Sciatic nerve (tissue), 2 donors: ENCODE measurements at regions not wholly inside any gene's neighbourhood (a gene's known extent, or its start where the extent isn't known, plus 50 kb on each side); places are given as distances from the start of the nearest gene placed in this dataset.
"Not testable (repeated sequence)": the region's sequence is repeated elsewhere in the genome, so short reads cannot be mapped to it uniquely, and the experiment has no call there.

Experiments used
- ATAC-seq: fragments of 200-7000 bp; cut with Tn5 transposase; one replicate; pipeline ENCODE4 v1.9.1; 2020; ENCODE audit warnings: mild to moderate bottlenecking, moderate library complexity
- DNase-seq: peaks from one replicate; pipeline ENCODE4 v3.0.0-alpha.2; 2020; ENCODE audit warnings: low spot score
- intact Hi-C: fragments of 100-400 bp; cut with DNase I; formaldehyde crosslinking; loops from one replicate; pipeline ENCODE4 v1.14.2; 2022
- donor health status: DM: no; HTN: no; CAD: no.
- donor health status: DM: no; HTN: no; CAD: no.

DNA sequence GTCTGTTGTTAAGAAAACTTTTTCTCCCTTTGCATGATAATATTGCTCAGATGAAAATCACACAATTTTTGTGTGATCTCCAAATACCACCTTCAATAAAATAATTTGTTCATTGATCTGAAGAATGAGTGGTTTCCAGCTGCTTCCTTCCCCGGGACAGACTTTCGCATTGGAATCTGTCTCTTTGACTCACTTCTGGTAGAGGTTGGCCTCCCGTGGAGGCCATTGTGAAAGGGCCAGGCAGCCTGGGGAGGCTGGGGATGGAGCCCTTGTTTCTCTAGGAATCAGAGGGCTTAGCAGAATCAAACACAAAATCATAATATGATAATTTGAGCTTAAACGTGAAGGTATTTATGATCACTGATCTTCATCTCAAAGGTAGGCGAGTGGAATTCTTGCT, 135.0 kb upstream of the ZNF536 start:
- intact Hi-C loops: no loop called here
- DNase-seq (no peak), ATAC-seq (no peak)

DNA sequence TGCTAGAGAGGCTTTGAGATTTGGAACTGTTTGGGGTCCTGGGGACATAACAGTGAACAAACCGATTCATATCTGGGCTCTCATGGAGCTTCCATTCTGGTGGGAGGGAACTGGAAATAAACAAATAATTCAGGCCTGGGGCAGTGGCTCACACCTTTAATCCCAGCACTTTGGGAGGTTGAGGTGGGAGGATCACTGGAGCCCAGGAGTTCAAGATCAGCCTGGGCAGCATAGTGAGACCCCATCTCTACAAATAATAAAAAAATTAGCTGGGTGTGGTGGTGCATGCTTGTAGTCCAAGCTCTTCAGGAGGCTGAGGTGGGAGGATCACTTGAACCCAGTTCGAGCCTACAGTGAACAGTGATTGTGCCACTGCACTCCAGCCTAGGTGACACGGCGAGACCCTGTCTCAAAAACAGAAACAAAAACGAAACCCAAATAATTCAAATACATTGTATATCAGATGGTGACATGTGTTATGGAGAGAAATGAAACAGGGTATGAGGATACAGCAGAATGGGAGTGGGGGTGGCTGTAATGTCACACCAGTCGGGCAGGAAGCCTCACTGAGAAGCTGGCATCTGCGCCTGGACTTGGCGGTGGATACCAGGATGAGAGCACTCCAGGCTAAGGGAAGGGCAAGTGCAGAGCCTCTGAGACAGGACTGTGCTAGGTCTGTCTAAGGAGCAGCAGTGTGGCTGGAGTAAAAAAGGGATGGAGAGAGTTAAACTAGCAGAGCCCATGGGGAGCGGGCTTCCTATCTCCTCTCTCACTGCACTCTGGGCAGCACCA, 131.1 kb upstream of the ZNF536 start:
- ATAC-seq (no peak), DNase-seq (no peak)
- intact Hi-C loops: no loop called here

DNA sequence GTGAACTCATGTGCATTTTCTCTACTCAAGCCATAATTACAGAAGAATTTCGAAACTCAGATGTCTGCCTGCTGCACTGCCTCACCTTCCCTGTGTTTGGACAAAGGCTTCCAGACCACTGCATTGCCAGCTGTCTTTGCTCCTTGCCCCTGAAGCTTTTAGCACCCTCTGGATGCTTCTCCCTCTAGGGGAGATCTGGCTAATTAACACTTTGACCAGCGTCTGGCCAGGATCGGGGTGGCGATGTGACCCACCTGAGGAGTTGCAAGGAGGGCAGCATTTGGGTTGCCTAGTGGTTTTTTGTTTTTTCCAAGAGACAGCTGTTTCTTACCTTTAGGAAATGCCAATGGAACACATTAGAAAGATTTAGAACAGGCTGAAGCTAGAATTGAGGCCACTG, 127.7 kb upstream of the ZNF536 start:
- DNase-seq (no peak), ATAC-seq (no peak)
- intact Hi-C loops: no loop called here

DNA sequence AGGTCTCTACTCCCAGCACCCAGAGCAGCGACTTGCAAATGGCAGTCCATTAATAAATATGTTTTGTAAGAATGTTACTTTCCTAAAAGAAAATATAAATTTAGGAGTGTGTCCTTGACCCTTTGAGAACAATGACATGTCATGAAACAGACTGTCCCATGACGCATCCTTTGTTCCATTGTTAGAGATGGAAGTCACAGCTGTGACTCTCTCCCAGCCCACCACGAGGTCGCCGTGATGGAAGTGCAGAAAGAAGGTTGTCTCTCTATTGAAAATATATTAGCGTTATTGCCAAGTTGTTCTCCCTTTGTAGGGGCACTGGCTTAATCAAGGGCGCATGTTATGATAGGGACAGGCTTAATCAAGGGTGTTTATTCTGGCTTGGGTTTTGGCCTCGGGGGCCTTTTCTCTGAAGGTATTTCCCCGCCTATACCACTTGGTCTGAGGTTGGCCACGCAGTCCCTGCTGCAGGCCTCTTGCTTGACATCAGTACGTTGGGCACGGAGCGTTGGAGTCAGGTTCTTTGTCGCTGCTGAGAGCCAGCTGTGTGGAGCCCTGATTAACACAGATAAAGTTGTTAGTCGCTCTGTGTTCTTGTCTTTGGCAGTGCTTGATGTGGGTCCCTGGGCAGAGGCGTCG, 126.7 kb upstream of the ZNF536 start:
- ATAC-seq: no peak
- intact Hi-C loops: no loop called here

DNA sequence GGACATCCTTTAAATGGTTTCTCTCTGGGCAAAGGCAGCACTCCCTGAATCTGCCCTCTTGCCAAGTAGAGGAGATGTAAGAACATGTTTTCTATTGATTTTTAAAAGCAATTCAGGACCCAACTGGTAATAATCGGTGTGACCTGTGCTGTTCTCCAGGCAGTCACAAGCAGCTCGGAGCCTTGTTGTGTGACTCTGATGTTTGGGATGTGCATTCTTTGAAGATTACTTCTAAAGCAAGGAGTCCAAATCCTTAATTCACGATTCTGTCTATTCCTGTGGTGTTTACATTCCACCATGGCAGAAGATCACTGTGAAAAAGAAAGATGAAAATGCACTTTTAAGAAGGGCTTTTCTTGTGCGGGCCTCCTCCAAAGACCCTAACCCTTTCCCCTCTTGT, 122.3 kb upstream of the ZNF536 start:
- DNase-seq: no peak
- ATAC-seq: no peak
- intact Hi-C loops: no loop called here

More for the DNA sequence above, 126.7 kb upstream of the ZNF536 start:
- DNase-seq: no peak

DNA sequence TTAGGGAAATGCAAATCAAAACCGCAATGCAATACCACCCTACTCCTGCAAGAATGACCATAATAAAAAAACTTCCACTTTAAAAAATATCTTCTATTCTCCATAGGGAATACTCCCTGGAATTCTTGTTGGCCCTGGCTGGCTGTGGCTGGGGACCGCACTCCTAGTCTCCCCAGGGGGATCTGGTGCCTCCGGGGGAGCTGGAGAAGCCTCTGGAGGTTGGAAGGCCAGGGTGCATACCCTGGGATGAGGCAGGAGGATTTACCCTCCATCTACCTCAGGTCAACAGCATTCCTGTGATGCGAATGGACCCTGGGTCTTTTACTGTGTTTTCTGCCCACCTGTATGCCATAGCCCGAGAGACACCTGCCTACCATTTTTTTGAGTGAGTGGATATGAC, 120.0 kb upstream of the ZNF536 start:
- ATAC-seq (no peak), DNase-seq (no peak)
- intact Hi-C loops: no loop called here

DNA sequence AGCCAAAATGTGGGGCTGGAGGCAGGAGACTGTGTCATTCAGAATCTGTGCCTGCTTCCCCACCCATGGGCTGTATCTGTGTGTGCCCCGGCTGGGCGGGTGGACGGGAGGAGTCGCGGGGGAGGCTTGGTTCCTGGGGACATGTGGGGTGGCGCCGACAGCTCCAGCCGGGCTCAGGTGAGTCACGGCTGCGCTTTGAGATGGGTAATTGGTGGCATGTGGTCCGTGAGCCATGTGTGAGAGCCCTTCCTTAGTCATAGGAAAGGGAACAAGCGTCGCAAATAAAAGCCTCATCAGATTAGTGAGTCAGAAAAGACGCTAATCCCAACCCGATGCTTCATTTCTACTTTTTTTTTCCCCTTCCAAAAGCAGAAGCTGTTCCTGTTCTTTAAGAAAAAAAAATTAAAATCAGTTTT, 118.6 kb upstream of the ZNF536 start:
- no peak for ATAC-seq
- intact Hi-C loops: no loop called here
- DNase-seq: no peak

DNA sequence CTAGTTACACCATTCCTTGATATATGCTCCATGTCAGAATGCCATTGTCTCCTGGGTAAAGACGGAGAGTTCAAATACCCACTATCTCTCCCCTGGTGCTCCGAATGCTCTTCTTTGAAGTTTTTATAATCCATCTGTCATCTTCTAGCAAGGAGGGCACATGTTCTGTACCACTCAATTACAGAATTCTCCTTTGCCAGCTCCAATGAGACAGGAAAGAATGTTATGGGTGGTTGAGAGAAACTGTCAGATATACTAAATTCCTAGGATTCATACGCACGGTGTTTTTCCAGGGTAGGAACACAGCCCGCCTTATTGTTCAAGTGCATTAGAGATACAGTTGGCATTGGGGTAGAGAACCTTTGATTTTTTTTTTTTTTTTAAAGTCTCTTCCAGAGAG, 118.0 kb upstream of the ZNF536 start:
- no peak for ATAC-seq
- intact Hi-C loops: no loop called here
- DNase-seq: no peak

DNA sequence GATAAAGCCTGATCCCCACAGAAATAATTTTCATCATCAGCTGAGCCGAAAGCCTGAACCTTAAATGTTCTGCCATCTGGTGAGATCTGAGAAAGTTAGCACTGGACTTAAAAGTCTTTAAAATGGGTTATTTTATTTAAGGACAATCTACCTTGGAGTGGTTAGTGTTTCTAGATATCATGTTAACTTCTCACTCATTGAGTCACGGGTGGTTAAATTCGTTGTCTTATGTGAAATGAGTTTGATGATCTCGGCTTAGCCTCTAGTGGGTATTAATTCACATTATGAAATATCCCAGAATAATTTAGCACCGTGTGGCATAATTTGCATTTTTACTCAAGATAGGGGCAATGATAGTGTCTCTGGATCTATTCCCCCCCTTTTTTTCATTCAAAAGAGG, 117.4 kb upstream of the ZNF536 start:
- DNase-seq: no peak
- no peak for ATAC-seq
- intact Hi-C loops: no loop called here

DNA sequence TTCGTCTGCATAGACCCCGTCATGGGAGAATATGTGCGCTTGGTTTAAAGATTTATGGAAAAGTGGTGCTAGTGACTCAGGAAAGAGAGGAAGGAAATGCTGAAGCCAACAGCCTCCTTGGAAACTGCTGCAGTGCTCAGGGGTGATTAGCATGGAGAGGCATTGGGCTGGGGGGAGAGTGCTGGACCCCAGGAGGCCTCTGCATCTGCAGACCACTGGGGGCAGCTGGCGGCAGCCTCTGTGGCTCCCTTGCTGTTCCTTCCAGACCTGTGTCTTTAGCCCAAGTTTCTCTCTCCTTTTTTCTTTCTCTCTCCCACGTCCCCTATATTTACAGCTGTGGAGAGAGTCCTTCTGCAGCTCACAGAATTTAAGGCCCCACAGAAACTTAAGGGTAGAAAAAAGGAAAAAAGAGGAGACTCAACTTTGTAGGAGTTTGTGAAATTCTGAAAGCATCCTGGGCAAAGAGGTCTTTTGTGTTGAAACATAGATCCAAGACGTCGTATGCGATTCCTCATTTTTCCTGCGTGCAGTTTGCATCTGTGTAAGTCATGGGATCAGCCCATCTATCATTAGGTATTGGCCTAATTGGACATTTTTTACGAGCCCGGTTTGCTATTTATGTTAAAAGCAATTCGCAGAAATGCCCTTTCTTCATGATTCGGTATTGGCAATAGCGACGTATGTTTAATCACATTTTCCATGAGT, 116.2 kb upstream of the ZNF536 start:
- intact Hi-C loops: no loop called here
- DNase-seq: no peak
- ATAC-seq: no peak

DNA sequence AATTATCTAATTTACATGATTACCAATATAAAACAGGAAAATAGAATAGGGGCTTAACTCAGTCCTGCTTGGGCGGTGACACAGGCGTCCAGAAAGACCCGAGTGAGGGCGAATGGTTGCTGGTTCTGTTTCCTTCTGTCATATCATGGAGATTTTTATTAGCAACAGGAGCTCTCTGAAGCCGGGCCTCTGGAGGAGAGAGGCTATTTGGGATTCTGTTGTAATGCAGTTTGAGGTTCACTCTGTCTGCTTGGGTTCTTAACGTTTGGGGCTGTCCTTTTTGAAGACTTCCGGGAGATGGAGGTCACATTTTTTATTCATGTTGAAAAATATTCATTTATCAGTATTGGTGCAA, 115.7 kb upstream of the ZNF536 start:
- intact Hi-C loops: no loop called here
- DNase-seq (no peak), ATAC-seq (no peak)

DNA sequence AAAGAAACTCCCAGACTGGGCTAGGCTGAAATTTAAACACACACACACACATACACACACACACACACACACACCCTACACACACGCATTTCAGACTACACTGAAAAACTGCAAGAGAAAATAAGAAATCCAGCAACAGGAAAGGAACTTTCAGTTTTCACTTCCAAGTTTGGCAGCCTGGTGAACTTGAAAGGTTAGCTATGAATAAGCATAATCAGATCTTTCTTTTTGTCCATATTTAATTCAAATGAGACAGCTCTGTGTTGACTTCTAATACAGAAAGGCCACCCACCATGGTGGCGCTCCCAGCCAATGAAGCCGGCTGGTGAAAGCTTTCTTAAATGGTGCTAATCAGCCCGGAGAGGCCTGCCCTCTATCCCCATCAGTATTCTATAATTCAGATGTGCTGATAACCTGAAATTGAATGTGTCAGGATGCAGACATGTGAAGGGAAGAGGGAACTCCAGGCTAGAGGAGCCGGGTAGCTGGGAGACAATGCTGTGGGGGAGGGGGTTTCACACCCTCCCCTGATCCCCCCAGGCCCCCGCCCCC, 108.3 kb upstream of the ZNF536 start:
- intact Hi-C loops: no loop called here
- peak; percentile 26 for ATAC-seq
- no peak for DNase-seq

DNA sequence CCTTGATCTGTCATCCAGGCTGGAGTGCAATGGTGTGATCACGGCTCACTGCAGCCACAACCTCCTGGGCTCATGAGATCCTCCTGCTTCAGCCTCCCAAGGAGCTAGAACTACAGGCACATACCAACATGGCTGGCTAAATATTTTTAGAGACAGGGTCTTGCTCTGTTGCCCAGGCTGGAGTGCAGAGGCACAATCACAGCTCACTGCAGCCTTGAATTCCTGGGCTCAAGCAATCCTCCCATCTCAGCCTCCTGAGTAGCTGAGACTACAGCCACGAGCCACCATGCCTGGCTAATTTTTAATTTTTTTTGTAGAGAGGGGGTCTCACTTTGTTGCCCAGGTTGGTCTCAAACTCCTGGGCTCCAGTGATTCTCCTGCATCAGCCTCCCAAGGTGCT, 106.3 kb upstream of the ZNF536 start:
- ATAC-seq, DNase-seq, intact Hi-C loops: not testable (repeated sequence)

DNA sequence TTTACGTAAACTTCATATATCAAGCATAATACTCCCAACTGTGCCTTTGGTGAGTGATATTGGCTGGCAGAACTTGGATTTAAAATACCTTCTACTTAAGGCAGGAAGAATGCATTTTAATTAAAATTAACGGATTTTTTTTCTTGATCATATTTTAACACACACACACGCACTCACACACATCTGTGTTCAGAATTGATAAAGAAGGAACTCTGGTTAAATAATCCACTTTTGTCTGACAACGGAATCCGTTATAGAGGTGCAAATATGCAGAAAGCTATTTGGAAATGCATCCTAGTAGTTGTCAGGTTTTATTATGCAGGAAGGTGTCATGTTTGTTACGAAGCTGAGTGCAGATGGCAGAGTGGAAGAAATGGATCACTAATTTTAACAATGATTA, 105.5 kb upstream of the ZNF536 start:
- DNase-seq (no peak), ATAC-seq (no peak)
- intact Hi-C loops: no loop called here

DNA sequence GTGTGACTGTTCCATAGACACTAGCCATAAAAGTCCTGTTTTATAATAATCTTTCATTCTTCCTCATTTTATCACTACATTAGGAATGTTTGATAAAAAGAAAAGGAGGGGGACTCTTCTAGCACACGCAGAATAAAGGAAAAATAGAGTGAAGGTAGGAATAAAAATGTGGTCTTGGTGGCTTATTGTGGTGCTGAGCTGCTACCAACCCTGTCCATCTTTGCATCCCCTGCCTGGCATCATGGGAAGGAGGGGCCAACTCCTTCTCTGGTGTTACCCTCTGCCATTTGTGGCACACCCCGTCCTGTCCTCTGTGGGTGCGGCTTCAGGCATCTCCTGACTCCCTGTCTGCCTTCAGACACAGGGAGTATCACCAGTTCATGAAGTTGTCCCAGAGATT, 104.9 kb upstream of the ZNF536 start:
- no peak for DNase-seq
- no peak for ATAC-seq
- intact Hi-C loops: no loop called here

DNA sequence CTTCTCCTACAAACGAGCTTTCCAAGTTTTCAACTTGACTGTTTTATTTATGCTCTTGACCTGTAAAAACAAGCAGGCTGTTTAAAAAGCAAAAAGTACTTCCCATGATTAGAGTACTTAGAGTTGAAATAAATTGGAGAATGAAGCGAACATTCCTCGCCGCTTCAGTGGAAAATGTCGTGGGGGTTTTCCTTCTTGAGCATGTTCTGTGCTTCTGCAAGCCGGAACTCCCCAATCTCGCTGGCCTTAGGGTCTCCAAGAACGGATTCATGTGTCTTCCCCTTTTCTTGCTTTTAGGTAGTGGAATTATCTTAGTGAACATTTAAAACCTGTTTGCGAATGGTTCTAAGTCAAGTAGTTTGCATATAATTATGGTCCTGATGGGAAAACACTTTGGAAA, 103.6 kb upstream of the ZNF536 start:
- no peak for ATAC-seq
- no peak for DNase-seq
- intact Hi-C loops: no loop called here

DNA sequence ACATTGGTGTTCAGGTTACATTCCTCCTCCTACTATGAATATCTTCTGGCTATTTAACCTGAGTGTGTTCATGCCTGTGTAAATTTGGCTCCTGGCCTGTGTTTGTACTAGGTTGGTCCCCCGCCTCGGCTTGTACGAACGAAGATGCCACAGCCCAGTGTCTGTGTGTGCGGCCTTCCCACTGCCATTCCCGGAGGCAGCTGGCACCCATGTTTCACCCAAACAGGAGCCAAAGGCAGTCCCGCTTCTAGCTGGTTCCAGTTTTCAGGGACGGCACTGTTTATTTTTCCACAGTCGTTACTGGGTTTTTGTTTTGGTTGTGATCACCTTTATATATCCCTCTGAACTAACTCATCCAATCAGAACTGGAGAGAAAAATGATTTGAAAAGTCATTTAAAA, 102.5 kb upstream of the ZNF536 start:
- intact Hi-C loops: no loop called here
- no peak for ATAC-seq
- DNase-seq: no peak

DNA sequence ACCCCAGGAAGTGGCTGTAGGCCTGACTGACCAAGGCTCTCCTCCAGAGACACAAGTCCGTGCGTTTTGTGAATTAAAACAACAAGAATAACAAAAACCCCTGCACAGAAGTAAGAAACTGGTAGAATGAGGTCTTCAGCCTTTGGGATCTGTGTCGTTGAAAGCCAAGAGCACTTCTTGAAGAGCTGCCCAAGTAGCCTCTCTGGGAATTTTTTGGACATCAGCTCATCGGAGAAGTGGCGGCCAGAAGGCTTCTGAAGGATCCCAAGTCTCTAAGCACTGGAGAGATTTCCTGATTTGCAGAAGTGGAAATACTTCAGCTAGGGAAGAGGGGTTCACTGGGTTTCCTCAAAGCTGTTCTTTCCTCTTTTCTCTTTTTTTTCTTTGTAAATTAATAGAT, 100.4 kb upstream of the ZNF536 start:
- intact Hi-C loops: no loop called here
- DNase-seq (no peak), ATAC-seq (no peak)

DNA sequence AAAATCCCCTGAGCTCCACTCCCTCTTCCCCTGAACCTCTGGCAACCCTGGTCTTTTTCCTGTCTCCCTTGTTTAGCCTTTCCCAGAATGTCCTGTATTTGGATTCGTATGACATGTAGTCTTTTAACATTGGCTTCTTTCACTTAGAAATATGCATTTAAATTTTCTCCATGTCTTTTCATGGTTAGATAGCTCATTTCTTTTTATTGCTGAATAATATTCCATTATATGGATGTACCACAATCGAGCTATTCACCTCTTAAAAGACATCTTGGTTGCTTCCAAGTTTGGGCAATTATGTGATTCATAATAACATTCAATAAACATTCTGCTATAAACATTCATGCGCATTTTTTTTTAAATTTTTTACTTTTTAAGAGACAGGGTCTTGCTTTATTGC, 99.6 kb upstream of the ZNF536 start:
- intact Hi-C loops: no loop called here
- DNase-seq (no peak), ATAC-seq (no peak)

DNA sequence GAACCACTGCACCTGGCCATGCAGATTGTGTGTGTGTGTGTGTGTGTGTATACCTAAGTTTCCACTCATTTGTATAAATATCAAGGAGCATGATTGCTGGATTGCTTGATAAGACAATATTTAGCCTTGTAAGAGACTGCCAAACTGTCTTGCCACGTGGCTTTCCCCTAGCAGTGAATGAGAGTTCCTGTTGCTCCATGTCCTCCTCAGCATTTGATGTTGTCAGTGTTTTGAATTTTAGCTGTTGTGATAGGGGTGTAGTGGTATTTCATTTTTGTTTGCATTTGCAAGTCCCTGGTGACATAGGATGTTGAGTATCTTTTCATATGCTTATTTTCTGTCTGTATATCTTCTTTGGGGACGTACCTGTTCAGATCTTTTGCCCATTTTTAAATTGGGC, 99.0 kb upstream of the ZNF536 start:
- intact Hi-C loops: no loop called here
- ATAC-seq: no peak
- DNase-seq: no peak
